ENCODE measurements at regions not wholly inside any gene's neighbourhood (a gene's known extent, or its start where the extent isn't known, plus 50 kb on each side); places are given as distances from the start of the nearest gene placed in this dataset.

GRCh38 chr10:8978100-8978499, 923.6 kb downstream of the GATA3 start:
- DNase-seq (ENCODE audit: low read depth in 2 of 2), result no peak

DNA sequence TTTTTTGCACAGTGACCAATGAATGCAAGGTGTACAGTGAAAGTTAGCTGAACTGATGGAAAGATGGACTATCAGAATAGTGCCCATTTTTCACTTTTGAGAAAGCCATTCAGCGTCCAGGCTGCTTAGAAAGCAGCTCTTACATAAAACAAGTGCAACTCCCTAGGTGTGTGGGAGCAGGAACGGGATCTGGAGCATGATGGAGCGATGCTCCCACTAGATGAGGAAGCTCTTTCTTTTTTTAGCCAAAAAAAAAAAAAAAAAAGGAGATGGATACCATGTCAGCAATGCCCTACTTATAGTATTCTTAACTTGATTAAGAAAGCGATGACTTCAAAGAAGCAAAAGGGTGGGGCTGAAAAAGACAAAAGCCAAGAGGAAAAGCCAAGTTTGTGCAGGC, 925.5 kb downstream of the GATA3 start:
- no peak for DNase-seq (ENCODE audit: low read depth in 2 of 2)

DNA sequence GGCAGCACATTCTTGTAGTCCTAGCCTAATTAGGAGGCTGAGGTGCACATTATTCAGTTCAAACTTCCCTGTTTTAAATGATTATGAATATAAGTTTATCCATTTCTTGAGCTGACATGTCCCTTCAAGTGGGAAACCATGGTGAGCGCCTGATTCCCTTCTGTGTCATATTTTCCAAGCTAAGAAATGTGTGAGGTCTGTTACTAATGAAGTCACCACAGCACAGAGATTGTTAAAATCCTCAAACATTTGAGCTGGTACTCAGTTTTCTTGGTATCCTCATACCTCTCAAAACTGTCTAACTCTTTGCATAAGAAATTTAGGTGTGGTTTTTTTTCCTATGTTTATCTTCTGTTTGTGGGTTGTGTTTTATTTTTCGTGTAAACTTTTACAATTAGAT, 926.8 kb downstream of the GATA3 start:
- no peak for DNase-seq (ENCODE audit: low read depth in 2 of 2)

DNA sequence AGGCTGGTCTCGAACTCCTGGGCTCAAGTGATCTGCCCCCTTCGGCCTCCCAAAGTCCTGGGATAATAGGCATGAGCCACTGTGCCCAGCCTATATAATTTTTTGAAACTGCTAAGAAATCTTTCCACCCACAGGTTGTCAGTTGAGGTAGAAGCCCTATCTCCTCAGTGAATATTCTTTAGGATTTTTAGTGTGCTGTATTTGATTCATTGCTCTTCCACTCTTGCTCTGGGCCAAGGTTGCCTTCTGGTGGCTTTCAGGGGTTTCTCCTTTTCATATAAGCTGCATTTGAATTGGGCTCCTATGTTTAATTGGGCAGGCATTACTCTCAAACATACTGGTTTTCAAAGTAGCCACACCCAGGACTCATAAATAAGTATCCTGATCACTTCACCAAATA, 931.2 kb downstream of the GATA3 start:
- DNase-seq (ENCODE audit: low read depth in 2 of 2), result no peak

DNA sequence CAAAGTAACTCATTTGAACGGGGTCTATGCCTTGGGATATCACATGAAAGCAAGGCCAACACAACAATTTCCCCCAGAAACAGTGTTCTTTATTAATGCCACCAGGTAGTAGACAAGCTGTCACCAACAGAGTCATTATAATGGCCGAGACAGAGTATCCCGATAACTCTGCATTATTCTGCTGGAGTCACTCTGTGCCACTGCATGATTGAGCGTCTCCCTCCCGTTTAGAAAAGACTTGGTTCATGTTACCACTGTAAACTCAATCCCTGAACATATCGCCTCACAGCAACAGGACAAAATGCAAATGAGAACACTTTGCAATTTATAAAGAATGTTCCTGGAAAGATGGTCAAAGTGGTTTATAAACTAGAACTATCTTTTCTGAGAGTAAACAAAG, 932.5 kb downstream of the GATA3 start:
- no peak for DNase-seq (ENCODE audit: low read depth in 2 of 2)

DNA sequence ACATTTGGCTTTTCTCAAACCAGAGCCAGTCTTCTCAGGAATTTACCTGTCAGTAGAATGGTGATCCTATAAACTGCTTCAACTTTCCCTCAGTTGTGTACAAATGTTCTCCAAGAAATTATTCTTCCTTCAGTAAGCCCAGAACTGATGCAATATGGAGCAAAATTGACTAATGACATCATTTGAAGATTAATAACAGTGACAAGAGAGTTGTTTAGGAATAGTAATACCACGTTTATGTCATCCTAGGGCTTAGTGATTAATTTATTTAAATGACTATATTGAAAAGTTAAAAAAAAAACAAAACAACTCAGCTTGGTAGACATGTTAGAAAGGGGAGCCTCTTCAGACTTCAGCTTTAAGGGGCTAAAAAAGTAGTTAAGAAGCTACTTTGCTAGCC, 933.2 kb downstream of the GATA3 start:
- DNase-seq (ENCODE audit: low read depth in 2 of 2), result no peak

DNA sequence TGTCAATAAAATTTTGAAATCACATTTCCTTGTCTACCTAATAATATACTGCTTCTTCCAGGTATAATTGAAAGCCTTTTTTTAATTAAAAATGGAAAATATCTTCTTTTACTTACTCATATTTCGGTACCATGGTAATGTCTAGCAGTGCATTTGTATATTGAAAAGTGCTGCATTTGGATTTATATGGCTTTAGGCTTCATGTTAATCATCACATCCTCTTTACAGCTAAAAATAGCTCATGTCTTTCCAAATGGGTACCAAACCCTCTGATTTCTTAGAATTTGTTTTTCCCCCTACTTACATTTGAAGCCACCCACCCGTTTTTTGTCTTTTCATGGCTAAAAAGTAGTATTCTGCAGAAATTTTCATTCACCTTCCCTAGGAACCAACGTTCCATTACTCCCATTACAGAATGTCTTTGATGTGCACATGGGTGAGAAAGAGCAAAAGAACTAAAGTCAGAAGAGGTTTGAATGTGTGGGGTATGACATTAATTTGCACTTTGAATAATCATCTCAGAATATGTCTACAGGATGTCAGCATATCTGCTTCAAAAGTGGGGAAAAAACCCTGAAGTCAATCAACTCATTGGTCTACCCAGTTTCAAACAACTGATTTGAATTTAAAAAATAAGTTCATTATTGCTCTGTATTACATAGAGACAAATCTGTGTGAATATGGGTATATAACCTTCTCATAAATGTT, 935.9 kb downstream of the GATA3 start:
- DNase-seq (ENCODE audit: low read depth in 2 of 2), result no peak

GRCh38 chr10:8992009-8992408, 937.5 kb downstream of the GATA3 start:
- no peak for DNase-seq (ENCODE audit: low read depth in 2 of 2)

DNA sequence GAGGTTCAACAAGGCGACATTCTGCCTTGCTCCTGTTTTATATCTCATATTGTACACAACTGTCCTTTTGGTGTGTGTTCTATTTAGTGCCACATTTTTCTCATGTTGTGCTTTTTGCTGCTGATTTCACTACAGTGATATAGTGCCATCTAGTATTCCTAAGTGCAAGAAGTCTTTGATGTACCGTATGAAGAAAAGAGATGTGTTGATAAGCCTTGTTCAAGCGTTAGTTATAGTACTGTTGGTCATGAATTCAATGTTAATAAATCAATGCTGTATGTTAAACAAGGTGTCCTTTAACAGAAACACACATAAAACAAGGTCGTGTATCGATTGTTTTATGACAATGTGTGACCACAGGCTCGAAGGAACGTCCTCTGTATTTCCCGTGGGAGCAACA, 939.4 kb downstream of the GATA3 start:
- no peak for DNase-seq (ENCODE audit: low read depth in 2 of 2)

DNA sequence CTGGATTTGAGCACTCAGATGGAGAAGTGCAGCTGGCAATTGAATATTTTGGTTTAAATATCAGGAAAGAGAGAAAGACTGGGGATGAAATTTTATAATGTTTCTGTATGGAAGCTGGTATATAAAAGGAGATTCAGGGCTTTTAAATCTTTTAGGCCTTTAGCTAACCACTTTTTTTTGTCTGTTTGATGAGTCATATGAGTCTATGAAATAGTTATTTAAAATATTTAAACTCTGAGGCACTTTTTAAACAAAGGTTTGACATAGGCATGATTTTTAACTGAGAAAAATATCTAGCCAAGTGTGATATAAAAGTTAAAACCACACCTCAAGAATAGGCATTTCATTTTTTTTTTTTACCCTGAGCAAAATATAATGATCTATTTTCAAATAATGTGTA, 944.3 kb downstream of the GATA3 start:
- DNase-seq (ENCODE audit: low read depth in 2 of 2), result no peak

GRCh38 chr10:9003122-9003521, 948.6 kb downstream of the GATA3 start:
- DNase-seq (ENCODE audit: low read depth in 2 of 2), result no peak

DNA sequence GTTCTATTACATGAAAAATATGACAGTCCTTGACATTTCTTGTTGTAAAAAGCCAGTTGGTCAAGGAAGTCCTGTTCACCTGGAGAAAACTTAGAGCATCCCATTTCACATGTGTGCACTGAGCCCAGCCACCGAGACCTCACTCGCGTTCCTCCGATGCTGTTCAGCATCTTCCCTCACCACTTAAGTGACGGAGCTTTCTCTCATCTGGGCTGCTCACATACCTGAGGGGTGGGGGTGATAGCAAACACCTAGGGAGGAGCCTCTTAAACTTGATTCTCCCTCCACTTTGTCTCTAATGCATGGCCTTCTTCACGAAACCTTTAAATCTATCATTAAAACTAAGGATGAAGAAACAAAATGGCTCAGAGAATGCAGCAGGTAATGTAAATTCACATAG, 950.2 kb downstream of the GATA3 start:
- DNase-seq (ENCODE audit: low read depth in 2 of 2), result no peak

DNA sequence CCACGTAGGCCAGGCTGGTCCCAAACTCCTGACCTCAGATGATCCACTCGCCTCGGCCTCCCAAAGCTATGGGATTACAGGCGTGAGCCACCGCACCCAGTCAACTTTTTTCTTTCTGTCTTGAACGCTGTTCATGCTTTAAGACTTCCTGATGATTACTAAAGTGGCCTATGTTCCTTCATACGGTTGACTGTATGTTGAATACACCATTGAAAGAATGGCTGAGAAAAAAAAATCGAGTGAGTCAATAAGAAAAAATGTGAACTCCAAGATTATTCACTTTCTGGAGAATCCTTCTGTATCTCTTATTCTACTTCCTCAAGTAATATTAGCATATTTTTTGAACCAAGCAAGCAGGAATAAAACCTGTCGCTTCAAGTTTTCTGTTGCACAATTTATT, 955.0 kb downstream of the GATA3 start:
- DNase-seq (ENCODE audit: low read depth in 2 of 2), result no peak

DNA sequence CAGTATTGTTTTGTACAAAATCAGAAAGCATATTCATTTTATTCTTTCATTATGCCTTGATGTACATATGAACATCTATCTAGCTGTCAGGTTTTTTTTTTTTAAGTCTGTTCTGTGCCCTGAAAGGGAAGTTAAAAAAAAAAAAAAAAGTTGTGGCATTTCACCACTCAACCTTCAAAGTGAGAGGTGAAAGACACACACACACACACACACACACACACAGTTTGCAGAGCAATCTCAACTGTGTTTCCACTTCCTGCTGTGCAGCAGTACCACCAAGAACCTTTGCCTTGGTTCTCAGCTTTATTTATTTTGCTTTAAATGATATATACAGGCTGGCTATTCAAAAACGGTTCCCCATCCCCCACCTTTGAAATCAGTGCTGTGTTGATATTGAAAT, 955.6 kb downstream of the GATA3 start:
- peak in 1 of 2 donors; percentile 12 for DNase-seq (ENCODE audit: low read depth in 2 of 2)

GRCh38 chr10:9010931-9011670, 956.6 kb downstream of the GATA3 start:
- DNase-seq (ENCODE audit: low read depth in 2 of 2), result no peak

GRCh38 chr10:9012312-9012711, 957.8 kb downstream of the GATA3 start:
- DNase-seq (ENCODE audit: low read depth in 2 of 2), result no peak

DNA sequence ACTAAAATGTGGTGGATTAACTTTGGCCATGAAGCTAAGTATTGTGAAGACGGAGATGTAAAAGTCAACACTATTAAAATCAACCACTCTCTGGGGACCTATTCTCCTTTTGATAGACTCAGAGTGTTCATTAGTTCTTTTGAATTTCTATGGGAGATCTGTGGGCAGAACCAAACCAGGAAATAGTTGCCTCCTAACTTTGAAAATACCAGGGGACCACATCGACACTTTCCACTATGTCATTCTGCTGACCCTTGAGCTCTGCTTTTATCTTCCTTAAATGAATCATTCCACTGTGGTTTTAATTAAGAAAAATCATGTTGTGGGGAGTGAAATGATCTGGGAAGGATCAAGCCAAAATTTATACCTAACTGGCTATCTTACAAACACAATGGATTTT, 960.5 kb downstream of the GATA3 start:
- DNase-seq (ENCODE audit: low read depth in 2 of 2), result no peak

- DNase-seq (ENCODE audit: low read depth in 2 of 2), result no peak
Measured at GRCh38 chr10:9015447-9015846, 961.0 kb downstream of the GATA3 start.

- no peak for DNase-seq (ENCODE audit: low read depth in 2 of 2)
Measured at GRCh38 chr10:9016930-9017329, 962.4 kb downstream of the GATA3 start.

- DNase-seq (ENCODE audit: low read depth in 2 of 2), result no peak
Measured at GRCh38 chr10:9018195-9019173, 964.0 kb downstream of the GATA3 start.

GRCh38 chr10:9023206-9023605, 968.7 kb downstream of the GATA3 start:
- no peak for DNase-seq (ENCODE audit: low read depth in 2 of 2)

DNA sequence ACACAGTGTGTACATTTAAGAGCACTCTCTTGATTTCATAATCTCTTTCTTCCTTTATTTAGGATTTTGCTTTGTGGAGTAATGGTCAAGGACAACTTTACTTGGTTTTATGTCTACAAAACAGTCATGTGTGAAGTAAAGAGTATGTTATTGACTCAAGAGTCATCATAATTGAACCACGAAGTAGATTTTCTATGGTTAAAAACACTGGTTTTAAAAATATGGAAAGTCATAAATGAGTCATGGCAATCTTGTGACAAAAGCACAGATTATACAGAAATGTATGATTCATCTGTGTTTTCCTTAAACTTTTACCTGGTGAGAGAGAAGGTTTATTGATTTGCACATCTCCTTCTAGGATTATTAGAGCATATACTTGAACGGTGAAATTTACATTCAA, 969.7 kb downstream of the GATA3 start:
- DNase-seq (ENCODE audit: low read depth in 2 of 2), result no peak
